NOMO-1 treated with DMSO at 0.1 percent for 48 hours (cell line): ENCODE measurements at regions not wholly inside any gene's neighbourhood (a gene's known extent, or its start where the extent isn't known, plus 50 kb on each side); places are given as distances from the start of the nearest gene placed in this dataset.

ENCODE experiments used
- DNase-seq: peaks from one replicate; lab custom pipeline; 2025; ENCODE audit not compliant: unreplicated experiment; lab: John Stamatoyannopoulos, UW

DNA sequence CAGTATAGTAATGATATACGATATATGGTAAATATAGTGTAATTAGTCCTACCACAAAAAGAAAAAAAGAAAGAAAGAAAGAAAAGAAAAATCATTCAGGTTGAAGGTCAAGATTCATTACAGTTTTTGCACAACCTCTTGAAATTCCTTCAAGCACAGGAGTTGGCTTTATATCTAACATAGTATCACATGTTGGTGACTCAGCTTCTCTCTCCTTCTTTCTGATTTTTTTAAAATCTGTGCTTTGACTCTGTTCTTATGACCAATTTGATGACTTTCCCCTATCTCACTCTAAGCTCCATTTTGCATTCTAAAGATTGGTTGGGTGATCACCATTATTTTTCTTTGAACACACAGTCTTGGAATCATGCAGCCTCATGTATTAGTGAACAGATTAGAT, 148.2 kb upstream of the COL11A1 start:
- DNase-seq = no peak

DNA sequence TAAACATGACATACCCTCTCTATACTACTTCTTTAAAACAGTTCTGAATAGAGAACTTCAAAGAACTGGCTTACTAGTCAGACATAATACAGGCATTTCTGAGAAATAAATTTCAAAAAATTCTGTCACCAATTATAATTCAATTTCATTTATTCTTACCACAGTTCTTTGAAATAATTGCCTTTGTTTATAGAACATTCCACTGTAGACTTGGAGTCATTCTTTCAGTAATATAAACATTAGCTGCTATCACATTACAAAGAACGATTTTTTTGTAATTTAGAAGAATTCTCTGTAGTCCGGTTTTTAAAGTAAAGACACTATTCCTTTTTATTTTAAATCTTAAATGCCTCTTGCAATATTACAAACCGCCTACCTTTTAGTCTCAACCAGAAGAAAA, 146.4 kb upstream of the COL11A1 start:
- DNase-seq = no peak

DNA sequence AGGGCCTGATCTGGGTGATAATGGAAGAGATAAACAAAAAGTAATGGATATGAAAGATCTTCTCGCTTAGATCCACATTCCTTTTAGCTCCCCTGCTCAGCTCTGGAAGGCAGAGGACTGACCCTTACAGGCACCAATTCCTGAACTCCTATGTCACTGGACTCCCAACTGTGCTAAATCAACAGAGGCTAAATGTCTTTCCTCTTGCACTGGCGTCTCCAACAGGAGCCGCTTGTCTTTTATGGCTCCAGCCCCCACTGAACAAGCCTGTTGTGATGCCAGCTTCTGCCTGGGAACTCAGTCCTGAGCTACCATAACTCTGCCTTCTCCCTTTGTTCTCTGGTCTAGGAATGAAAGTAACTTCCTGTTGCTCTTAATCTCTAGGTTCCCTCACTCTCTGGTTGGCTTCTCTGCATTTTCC, 142.1 kb upstream of the COL11A1 start:
- no peak for DNase-seq

DNA sequence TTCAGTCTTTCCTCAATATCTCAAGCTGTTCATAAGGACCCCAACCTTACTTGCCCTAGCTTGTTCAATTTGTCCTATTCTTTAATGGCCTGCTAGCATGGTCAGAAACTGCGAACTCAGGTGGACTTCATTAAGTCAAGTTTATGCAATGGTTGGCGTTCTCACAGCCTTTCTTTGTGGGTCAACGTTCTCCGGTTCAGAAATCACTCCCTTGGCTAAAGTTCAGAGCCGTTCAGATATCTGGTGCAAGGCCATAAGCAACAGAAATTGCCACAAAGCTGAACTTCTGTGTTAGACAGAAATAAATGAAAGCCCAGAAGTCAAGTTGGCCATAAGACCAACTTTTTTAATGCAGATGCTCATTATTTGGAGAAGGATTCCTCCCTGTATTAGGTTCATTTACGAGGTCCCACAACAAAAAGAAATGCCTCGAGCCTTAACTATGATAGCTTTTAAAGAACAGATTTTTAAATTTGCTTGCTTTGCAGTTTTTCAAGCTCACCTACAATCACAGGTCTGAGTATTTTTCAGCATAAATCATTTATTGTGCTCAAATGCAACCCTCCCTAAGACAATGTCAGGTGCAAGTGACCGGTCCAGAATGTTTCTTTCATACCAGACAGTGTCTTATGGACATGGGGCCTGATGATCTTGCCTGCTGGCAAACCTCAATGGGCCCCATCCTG, 140.2 kb upstream of the COL11A1 start:
- no peak for DNase-seq

DNA sequence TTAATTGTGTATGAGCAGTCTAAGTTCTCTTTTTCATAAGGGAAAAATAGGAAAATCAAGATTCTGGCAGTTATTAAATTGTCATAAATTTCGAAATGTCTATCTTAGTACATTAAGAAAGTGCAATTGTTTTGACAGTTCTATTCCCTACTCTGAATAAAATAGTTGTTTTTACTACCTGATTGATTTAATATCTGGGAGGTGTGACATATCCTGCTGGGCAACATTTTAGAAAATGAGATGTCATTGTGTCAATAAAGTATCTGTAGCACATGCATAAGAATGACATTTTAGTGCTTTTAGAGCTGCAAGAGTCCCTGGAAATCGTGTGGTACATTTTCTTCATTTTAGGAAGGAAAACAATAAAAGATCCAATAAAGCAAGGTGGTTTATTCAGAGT, 139.2 kb upstream of the COL11A1 start:
- DNase-seq = no peak

DNA sequence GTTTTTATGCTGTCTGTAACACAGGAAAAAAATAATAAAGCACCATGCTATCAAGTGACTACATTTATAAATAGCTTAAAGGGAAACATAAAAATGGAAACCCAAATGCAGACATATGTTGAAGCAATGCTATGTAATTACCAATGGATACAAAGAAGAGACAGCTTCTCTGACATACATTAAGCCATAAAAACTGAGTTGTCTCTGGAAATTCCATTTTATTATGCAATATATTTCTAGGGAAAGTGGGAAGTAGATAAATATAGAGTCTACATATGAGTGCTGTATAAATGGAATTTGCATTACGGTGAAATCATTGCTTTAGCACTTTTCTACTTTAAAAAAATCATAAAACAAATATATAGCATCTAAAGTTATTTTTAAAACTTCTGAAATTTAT, 135.2 kb upstream of the COL11A1 start:
- DNase-seq = no peak

DNA sequence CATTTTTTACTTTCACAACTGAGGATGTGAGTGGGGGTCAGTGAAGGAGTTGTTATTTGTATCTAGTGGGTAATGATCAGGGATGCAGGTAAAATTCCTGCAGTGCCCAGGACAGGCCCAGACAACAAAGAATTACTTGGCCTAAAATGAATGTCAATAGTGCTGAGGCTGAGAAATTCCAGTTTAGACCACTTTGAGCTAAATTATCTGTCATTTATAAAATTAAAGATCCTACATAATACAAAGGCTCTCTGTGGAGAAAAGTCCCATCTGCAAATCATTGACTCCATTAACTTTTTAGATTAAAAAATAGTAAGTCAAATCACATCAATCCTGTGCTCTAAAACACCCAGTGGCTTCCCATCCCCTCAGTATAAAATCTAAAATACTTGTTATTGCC, 130.7 kb upstream of the COL11A1 start:
- DNase-seq = no peak

DNA sequence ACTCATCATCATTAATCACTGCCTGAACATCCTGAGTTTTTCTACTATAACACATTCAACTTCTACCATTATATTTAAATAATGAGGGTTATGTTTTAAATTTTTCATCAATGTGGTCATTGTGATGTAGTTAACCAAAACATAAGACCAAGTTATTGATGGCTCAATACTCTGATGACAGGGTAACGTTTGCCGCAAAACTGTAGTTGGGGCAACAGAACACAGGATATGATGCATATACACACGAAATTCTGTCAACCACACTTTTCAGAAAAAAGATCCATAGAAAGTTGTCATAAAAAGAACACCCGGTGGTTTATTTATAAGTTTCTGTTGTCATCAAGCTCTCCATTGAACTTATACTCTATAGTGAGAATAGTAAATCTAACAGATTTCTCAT, 121.7 kb upstream of the COL11A1 start:
- DNase-seq = no peak

DNA sequence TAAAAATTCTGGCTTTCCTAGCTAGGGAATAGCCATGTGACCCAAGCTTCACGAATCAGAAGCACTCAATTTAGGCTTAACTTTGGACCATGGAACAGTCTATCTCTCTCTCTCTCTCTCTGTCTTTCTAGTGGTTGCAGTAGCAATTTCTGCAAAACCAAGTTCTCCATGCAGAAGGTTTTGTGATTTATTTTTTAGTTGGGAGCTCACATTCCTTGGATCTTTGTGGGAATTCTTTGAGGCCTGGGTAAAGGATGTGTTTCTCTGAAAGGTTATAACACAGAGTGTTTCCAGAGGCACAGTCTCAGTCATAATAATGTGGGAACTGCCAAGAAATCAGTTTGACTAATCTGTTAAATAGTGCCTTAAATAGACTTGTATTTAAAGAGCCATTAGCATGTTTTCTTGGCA, 112.3 kb upstream of the COL11A1 start:
- no peak for DNase-seq

DNA sequence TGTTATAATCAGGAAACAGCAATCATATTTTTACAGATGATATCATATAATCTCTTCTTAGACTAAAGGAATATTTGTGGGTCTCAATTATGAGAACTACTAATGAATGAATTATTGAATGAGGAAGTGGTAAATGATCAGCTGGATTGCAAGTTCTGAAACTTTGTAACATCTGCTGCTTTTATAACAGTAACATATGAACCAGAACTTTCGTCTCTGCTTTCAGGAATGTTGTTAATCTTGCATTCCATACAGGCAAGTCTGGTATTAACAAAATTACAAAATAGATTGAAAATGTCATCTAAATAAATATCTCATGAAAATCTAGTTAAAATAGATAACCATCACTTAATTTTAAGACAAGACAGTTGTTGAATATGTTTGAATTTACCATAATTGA, 110.5 kb upstream of the COL11A1 start:
- DNase-seq = no peak

DNA sequence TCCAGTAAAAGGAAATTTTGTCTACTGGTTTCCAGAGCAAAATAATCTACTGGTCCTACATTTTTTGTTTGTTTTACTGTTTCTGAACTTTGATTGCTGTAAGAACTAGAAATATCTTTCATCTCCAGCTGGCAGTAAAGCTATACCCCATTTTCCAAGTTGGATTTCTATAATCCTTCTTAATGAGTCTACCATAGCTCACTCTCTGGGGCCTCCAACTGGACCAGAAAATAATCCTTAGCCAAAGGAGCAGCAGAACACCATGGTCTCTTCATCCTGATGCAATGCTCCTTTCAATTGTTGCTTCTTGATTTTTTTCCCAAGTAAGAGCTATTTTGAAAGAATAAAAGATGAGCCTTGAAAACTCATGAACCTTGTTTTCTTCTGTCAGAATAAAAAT, 110.0 kb upstream of the COL11A1 start:
- no peak for DNase-seq

DNA sequence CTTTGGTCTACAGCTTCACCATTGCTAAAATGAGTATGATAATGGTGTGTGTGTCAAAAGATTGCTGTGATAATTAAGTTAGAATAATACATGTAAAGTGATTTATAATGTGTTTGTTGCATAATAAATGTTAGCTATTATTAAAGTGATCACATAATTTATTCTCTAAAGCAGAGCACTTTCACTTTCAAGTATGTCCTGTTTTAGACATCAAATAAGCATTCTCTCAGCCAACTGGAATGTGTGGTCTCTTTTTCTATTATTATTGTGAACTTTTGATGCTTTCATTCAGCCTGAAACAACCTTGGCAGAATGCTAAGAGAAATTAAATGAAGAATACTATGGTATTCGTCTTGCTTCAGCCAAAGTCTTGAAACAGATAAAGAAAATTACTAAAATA, 102.8 kb upstream of the COL11A1 start:
- no peak for DNase-seq

DNA sequence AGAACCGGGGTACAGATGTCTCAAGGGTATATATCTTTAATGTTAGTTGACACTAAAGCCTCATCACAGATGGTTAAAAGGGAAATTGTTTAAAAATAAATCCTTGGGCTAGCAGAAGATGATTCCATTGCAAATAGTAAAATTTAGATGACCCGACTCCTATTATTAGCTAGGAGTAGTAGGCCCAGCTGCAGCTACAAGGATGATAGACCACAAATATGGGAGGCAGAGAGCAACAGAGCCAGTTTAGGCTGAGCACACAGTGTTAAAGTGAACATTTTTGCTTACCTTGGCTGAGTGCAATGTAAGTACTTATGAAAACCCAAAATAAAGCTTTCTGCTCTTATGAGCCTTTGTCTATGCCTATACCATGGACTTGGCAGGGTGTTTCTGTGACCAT, 100.5 kb upstream of the COL11A1 start:
- no peak for DNase-seq

DNA sequence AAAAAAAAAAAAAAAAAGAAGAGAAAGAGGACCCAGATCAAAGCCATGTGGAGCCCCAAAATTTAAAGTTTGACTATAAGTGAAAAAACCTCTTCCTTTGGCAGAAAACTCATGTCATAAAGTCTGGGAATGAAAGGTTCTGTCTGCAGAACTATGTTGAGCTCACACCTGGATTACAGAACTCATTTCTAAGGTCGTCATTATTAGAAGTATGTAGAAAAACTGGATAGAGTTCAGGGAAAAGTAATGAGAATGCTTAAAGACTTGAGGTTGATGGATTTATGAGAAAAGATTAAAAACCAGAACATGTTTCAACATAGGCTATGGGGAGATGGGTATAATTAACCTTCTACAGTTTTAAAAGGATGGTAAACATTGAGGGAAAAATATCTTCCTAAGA, 90.7 kb upstream of the COL11A1 start:
- DNase-seq = no peak

DNA sequence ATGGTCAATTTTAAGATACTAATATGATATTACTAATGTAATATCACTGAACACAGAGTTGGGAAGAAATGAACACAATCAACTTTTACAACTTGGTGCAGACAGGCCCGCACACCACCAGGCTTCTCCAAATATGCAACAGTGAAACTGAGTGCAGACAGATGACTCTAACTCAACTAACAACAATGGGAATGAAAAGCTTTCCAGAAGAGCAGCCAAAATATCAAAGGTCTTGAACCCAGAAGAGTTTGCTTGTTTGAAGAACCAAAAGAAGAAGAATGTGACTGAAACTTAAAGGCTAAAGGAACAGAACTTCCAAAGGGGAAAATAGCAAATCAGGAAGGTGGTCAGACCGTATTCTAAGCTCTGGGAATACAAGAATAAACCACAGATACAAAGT, 89.8 kb upstream of the COL11A1 start:
- DNase-seq = no peak

DNA sequence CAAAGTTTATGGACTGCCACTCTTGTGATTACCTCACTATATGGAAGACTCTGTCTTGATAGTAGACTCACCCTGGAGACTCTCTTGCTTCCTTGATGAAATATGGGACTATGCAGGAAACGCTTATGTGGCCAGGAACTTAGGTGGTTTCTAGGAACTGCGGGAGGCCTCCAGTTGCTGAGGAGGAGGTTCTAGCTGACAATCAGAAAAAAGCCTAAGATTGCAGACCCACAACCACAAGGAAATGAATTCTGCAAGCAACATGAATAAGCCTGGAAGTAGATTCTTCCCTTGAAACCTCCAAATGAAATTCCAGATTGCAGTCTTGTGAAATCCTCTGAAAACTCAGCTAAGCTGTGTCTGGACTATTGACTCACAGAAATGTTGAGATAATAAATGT, 88.9 kb upstream of the COL11A1 start:
- DNase-seq = no peak

DNA sequence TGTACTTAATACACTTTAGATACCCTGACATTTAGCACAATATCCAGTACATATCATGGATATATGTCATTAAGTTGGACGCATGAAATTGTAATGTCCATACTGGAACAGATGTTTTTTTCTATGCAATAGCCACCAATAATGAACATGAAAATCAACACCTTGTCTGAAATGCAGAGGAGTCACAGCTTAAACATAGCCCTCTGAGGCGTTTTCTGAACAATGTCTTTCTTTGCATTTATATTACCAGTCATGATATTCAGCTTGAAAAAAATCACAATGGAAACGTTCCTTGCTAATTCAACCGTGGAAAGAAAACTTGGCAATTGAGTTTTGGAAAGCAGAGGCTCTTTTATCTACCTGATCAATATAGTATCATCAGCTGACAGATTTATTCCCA, 86.7 kb upstream of the COL11A1 start:
- DNase-seq = no peak

DNA sequence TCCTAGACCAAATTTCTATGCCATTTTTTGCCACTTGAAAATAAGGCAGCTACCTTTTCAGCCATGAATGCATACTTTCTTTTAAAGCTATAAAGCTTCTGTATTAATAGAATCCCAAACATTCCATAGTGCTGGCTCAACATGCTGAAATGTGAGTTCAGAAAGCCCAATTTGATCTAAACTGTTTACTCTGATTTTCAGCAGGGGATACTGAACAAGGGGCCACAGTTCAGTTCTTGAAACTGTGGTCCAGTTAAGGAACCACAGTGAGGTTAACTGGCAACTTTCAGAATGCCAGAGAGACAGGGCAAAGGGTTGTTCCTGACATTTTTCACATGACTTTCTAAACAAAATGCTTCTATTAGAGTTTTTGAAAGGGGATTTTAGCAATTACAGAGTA, 85.7 kb upstream of the COL11A1 start:
- DNase-seq = no peak

DNA sequence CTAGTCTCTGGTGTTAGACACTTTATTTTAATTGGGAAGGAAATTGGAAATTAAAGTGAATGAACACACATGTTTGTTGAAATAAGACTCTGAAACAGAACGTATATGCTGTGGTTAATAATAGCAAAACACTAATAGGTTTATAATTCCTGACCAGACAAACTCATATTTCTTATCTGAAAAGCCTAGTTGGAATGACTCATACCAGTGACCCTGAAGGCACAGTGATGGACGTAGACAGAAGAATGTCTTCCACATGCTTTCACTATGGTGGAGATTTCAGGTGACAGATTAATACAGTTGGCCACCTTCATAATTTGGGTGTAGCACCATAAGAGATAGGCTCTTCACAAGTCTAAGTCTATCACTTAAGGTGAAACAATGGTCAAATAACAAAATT, 83.0 kb upstream of the COL11A1 start:
- DNase-seq = no peak

DNA sequence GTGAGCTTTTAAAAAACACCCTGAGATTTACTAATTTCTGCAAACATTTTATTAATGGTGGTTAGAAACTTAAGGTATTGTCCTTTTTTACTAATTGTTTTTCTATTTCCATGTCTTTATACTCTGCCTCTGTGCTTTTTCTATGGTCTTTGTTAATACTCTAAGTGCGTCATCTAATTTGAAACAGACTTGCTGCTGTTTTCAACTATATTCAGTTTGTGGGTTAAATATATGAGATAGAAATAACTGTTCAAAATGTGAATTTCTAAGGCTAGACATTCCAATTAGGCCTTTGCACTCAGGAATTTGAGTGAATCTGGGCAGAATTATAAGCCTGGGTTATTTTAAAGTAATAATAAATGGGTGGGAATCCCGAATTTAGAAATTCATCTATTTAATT, 82.4 kb upstream of the COL11A1 start:
- DNase-seq = no peak

DNA sequence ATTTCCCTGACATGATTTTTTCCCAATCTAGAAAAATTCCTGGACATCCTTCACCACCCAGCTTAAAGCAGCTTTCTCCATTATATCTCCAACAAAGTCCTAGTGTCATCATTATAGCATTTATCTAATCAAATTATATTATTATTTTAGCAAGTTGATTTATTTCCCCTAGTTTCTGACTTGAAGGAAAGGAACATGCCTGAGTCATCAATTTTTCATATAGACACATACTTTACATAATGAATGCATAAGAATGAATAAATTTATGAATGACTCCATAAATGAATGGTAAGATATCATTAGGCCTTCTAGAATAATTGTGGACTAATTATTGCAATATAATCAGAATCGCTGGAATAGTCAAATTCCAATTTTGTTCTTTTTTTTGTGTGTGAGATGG, 79.4 kb upstream of the COL11A1 start:
- no peak for DNase-seq

DNA sequence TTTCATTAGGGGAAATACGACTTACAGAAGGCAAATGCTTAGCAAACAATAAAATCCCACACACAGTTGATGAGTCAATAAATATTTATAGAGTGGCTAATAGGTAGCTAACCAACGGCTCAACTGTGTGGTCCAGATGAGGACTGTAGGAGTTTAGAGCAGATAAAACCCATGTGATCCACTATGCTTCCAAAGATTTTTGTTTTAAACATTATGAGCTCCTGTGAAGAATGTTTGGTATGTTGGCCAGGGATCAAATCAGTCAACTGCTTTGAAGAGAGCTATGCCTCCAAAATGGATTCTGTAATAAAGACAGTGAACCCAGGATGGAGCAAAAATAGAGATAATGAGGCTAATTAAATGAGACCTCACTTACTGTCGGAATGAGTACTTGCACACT, 72.3 kb upstream of the COL11A1 start:
- no peak for DNase-seq

DNA sequence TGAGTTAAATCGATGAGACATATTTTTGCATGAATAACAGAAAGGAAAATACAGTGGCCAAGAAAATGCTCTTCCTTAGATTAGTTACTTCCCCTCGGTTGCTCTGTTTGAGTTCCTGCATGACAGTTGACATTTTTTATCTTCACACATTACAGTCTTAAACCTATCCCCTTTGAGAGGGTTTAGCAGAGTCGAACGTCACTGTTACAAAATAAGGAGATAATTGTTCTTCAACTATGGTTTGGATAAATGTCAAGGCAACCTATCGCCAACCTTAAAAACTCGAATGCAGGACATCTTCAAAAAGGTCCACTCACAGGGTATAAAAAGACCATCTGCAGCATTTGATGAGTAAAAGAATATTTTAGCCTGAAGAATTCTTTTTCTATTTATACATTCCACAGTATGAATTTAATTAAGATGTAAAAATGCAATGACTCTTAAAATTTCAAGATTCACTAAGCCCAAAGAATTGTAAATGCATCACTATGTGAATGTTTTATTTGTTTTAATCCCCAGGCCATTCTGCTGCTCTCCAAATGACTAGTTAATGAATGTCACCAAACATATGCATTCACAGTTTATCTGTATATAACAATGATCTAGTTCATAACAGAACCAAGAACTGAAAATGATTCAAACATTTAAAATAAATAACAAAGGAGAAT, 68.9 kb upstream of the COL11A1 start:
- no peak for DNase-seq
